Activated naive CD4-positive, alpha-beta T cell treated with Interleukin-2 at 50 U/mL for 16 hours (primary cell): ENCODE measurements at regions not wholly inside any gene's neighbourhood (a gene's known extent, or its start where the extent isn't known, plus 50 kb on each side); places are given as distances from the start of the nearest gene placed in this dataset.
"Not testable (repeated sequence)": the region's sequence is repeated elsewhere in the genome, so short reads cannot be mapped to it uniquely, and the experiment has no call there.

Experiments
- DNase-seq: peaks from one replicate; pipeline ENCODE4 v3.0.0-alpha.2; 2020

GRCh38 chr1:48082271-48082962 lies 85.2 kb upstream of the TRABD2B start:
- no peak for DNase-seq

GRCh38 chr1:48080331-48081255 lies 83.4 kb upstream of the TRABD2B start:
- DNase-seq, result no peak

GRCh38 chr1:48079096-48079495 lies 81.9 kb upstream of the TRABD2B start:
- no peak for DNase-seq

- no peak for DNase-seq
Observed at GRCh38 chr1:48077795-48078222, 80.6 kb upstream of the TRABD2B start.

GRCh38 chr1:48076017-48076416 lies 78.8 kb upstream of the TRABD2B start:
- no peak for DNase-seq

GRCh38 chr1:48073798-48074530 lies 76.8 kb upstream of the TRABD2B start:
- DNase-seq, result no peak

- DNase-seq, result no peak
Observed at GRCh38 chr1:48071513-48071912, 74.3 kb upstream of the TRABD2B start.

- DNase-seq, result no peak
Observed at GRCh38 chr1:48070396-48070750, 73.2 kb upstream of the TRABD2B start.

- DNase-seq, result no peak
Observed at GRCh38 chr1:48069662-48070395, 72.6 kb upstream of the TRABD2B start.

- DNase-seq, result no peak
Observed at GRCh38 chr1:48068206-48068605, 71.0 kb upstream of the TRABD2B start.

- DNase-seq, result no peak
Observed at GRCh38 chr1:48066936-48067335, 69.8 kb upstream of the TRABD2B start.

GRCh38 chr1:48064693-48065092 lies 67.5 kb upstream of the TRABD2B start:
- DNase-seq, result not testable (repeated sequence)

- no peak for DNase-seq
Observed at GRCh38 chr1:48062353-48062752, 65.2 kb upstream of the TRABD2B start.

GRCh38 chr1:48061162-48062136 lies 64.3 kb upstream of the TRABD2B start:
- DNase-seq, result no peak

GRCh38 chr1:48059289-48059688 lies 62.1 kb upstream of the TRABD2B start:
- DNase-seq, result no peak

- DNase-seq, result no peak
Observed at GRCh38 chr1:48058135-48059025, 61.2 kb upstream of the TRABD2B start.

GRCh38 chr1:48057249-48057648 lies 60.1 kb upstream of the TRABD2B start:
- DNase-seq, result no peak

GRCh38 chr1:48055876-48056764 lies 58.9 kb upstream of the TRABD2B start:
- no peak for DNase-seq

GRCh38 chr1:48054232-48054631 lies 57.0 kb upstream of the TRABD2B start:
- no peak for DNase-seq
